HepG2 (cell line): ENCODE measurements at regions not wholly inside any gene's neighbourhood (a gene's known extent, or its start where the extent isn't known, plus 50 kb on each side); places are given as distances from the start of the nearest gene placed in this dataset.

ENCODE experiments used
- ATAC-seq: fragments of 200-7000 bp; cut with Tn5 transposase; 3 replicates; pipeline ENCODE4 v1.9.1; 2020; ENCODE audit warnings: mild to moderate bottlenecking, moderate library complexity
- BruUV-seq: library from RNA; stranded (reverse); fragments of 400-500 nt; replicated peaks from 2 replicates; lab custom pipeline; 2021; lab: Mats Ljungman, UMichigan
- CTCF ChIA-PET: fragments of 300-600 bp; formaldehyde crosslinking; extraction: SDS; loops from one replicate; lab custom pipeline; 2021; ENCODE audit warnings: low total read pairs, inconsistent platforms, low intra/inter-chr PET ratio; lab: Yijun Ruan, JAX
- POLR2A ChIA-PET: fragments of 350-600 bp; sonication (Branson Sonifier 250); formaldehyde crosslinking; loops from one replicate; lab custom pipeline; 2020; ENCODE audit warnings: antibody characterized with exemption, inconsistent platforms; lab: Yijun Ruan, JAX
- DNase-seq: peaks from one replicate; pipeline ENCODE4 v3.0.0-alpha.2; 2015; ENCODE audit warnings: low spot score
- FAIRE-seq: peaks from 3 replicates; lab custom pipeline; 2011; peaks lifted over from hg19 to GRCh38; lab: Jason Lieb, UNC
- H2AFZ ChIP-seq: one replicate; pipeline ENCODE4 v1.6.1; 2011; ENCODE audit warnings: low read length, inconsistent platforms
- H3K27ac ChIP-seq: fragments of 300-600 bp; 3 replicates; pipeline ENCODE4 v1.8.0; 2011; ENCODE audit warnings: mixed run types, mild to moderate bottlenecking, mixed read lengths, low read length, inconsistent platforms; ENCODE audit not compliant: insufficient read depth; ENCODE audit errors: extremely low read length
- H3K27me3 ChIP-seq, 2 experiments: fragments of 200-600 bp in 1 of 2; 2 replicates in 1 of 2; 3 replicates in 1 of 2; pipeline versions ENCODE4 v1.6.0 to v1.8.0; 2011; ENCODE audit warnings: low read length in 2 of 2, mild to moderate bottlenecking in 2 of 2, moderate library complexity in 2 of 2, inconsistent platforms in 1 of 2; ENCODE audit not compliant: insufficient read depth in 2 of 2, control insufficient read depth in 1 of 2
- H3K36me3 ChIP-seq, 2 experiments: fragments of 200-600 bp in 1 of 2; replicated peaks in 1 of 2; 2 replicates in 1 of 2; 3 replicates in 1 of 2; pipeline versions ENCODE4 v1.5.1 to v1.8.0; 2011; ENCODE audit warnings: low read length in 2 of 2, inconsistent platforms in 1 of 2; ENCODE audit not compliant: insufficient read depth in 2 of 2, control insufficient read depth in 1 of 2
- H3K4me1 ChIP-seq: 2 replicates; pipeline ENCODE4 v1.5.1; 2012; ENCODE audit warnings: low read length, inconsistent platforms; ENCODE audit not compliant: insufficient read depth
- H3K4me2 ChIP-seq: 2 replicates; pipeline ENCODE4 v1.6.0; 2011; ENCODE audit warnings: low read depth, low read length, inconsistent platforms
- H3K4me3 ChIP-seq, 3 experiments: fragments of 200-600 bp in 1 of 3; sonication (generic), shearing (Covaris generic) in 1 of 3; replicated peaks in 1 of 3; 2 replicates each; pipeline ENCODE4 v1.5.1; 2011 to 2016; ENCODE audit warnings: low read length in 3 of 3, inconsistent platforms in 2 of 3, low read depth in 2 of 3, mild to moderate bottlenecking in 2 of 3, control low read depth in 1 of 3, mixed read lengths in 1 of 3; ENCODE audit not compliant: insufficient read depth in 1 of 3
- H3K79me2 ChIP-seq: one replicate; pipeline ENCODE4 v1.6.1; 2011; ENCODE audit warnings: low read length, inconsistent platforms; ENCODE audit not compliant: insufficient read depth
- H3K9ac ChIP-seq: 2 replicates; pipeline ENCODE4 v1.6.0; 2011; ENCODE audit warnings: mild to moderate bottlenecking, low read depth, low read length, inconsistent platforms; ENCODE audit not compliant: insufficient read depth
- H3K9me3 ChIP-seq: 2 replicates; pipeline ENCODE4 v1.5.1; 2012; ENCODE audit warnings: mild to moderate bottlenecking, low read length
- H4K20me1 ChIP-seq: 2 replicates; pipeline ENCODE4 v1.6.0; 2011; ENCODE audit warnings: inconsistent platforms, mild to moderate bottlenecking, low read length, moderate library complexity; ENCODE audit not compliant: insufficient read depth
- AHDC1 ChIP-seq: sonication (generic); formaldehyde crosslinking; IDR thresholded peaks from 2 replicates; pipeline ENCODE4 v1.5.1; 2020; ENCODE audit warnings: mild to moderate bottlenecking, missing genetic modification reagents, borderline replicate concordance
- ATF2 ChIP-seq: sonication (generic); formaldehyde crosslinking; IDR thresholded peaks from 2 replicates; pipeline ENCODE4 v1.4.0; 2020; ENCODE audit warnings: missing genetic modification reagents
- CEBPZ ChIP-seq: IDR thresholded peaks from 2 replicates; pipeline ENCODE4 v1.6.1; 2012; ENCODE audit warnings: low read length, improper control_type of control experiment
- FIP1L1 ChIP-seq: fragments of 200-400 bp; formaldehyde crosslinking; IDR thresholded peaks from 2 replicates; pipeline ENCODE4 v1.6.1; 2018; ENCODE audit warnings: low read depth, mild to moderate bottlenecking, low read length, moderate library complexity, borderline replicate concordance; ENCODE audit not compliant: insufficient read depth
- HNRNPK ChIP-seq: fragments of 200-400 bp; formaldehyde crosslinking; IDR thresholded peaks from 2 replicates; pipeline ENCODE4 v1.6.1; 2018; ENCODE audit warnings: low read length, low read depth, moderate library complexity, mild to moderate bottlenecking; ENCODE audit not compliant: poor library complexity, severe bottlenecking
- PBX2 ChIP-seq: IDR thresholded peaks from 2 replicates; pipeline ENCODE4 v1.6.1; 2016; ENCODE audit warnings: control low read depth
- SKI ChIP-seq: fragments of 450-650 bp; IDR thresholded peaks from one replicate; pipeline ENCODE4 v1.6.1; 2018; ENCODE audit warnings: mild to moderate bottlenecking; ENCODE audit not compliant: partially characterized antibody
- ZNF484 ChIP-seq: sonication (generic); formaldehyde crosslinking; IDR thresholded peaks from 2 replicates; pipeline ENCODE4 v1.5.1; 2020; ENCODE audit warnings: mild to moderate bottlenecking, low read depth, missing genetic modification reagents, borderline replicate concordance
- ZNF547 ChIP-seq: sonication (generic); formaldehyde crosslinking; IDR thresholded peaks from 2 replicates; pipeline ENCODE4 v1.5.1; 2020; ENCODE audit warnings: mild to moderate bottlenecking, missing genetic modification reagents
- ZNF720 ChIP-seq: sonication (generic); formaldehyde crosslinking; IDR thresholded peaks from 2 replicates; pipeline ENCODE4 v1.4.0; 2020; ENCODE audit warnings: missing genetic modification reagents
- ZNF816 ChIP-seq: sonication (generic); formaldehyde crosslinking; IDR thresholded peaks from 2 replicates; pipeline ENCODE4 v1.8.0; 2022; ENCODE audit warnings: missing genetic modification reagents, mild to moderate bottlenecking, borderline replicate concordance
- ZNF891 ChIP-seq: sonication (generic); formaldehyde crosslinking; IDR thresholded peaks from 2 replicates; pipeline ENCODE4 v1.5.0; 2020; ENCODE audit warnings: mild to moderate bottlenecking, missing genetic modification reagents
- WGBS: methylation state at CpG from one replicate; pipeline ENCODE4 v1.1.6; 2017; ENCODE audit warnings: low lambda C conversion rate; 5-methylcytosine and 5-hydroxymethylcytosine counted together
- in situ Hi-C: cut with HindIII; loops from 2 replicates; pipeline ENCODE4 v1.10.0; 2017; ENCODE audit warnings: low pct_unique_long_range_greater_than_20kb; ENCODE audit not compliant: extremely low pct_ligation_motif_present
- intact Hi-C: fragments of 100-400 bp; cut with micrococcal nuclease; formaldehyde crosslinking; loops from one replicate; pipeline ENCODE4 v1.10.0; 2022; ENCODE audit not compliant: unreplicated experiment
- TF ChIP-seq, protein P1 (sequence below): sonication (generic); formaldehyde crosslinking; IDR thresholded peaks from 2 replicates; pipeline ENCODE4 v1.4.0; 2020; ENCODE audit warnings: mild to moderate bottlenecking, missing genetic modification reagents

DNA sequence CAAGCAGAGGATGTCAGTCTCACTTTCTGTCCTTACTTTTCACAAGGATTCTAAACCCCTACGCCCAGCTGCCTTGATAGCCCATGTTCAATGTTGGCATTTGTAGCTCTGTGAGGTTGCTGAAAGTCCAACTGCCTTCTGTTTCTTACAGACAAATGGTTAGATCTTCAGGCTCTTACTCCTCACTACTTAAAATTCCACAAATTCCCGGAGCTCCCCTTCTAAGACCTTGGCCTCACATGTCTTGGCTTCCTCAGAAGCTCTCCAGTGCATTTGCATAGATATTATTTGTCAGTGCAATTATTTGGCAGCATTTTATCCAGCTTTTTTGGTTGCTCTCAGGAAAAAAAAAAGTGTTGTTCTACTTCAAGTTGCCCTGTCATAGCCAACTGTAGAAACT lies 453.7 kb upstream of the CELF4 start:
- ChIA-PET POLR2A (no interaction called here), CTCF (no interaction called here)
- intact Hi-C loops = no loop called here
- FAIRE-seq (no peak), ATAC-seq (no peak), DNase-seq (no peak)
- no peaks in the 10 kb centered on the region for H3K79me2 ChIP-seq
- H3K9ac ChIP-seq = no peak overlapping the region
- H3K4me2 ChIP-seq = no peak overlapping the region
- no peak overlapping the region for H3K27ac ChIP-seq
- no peaks in the 10 kb centered on the region for H4K20me1 ChIP-seq
- no peaks in the 10 kb centered on the region for H3K9me3 ChIP-seq
- no peaks in the 10 kb centered on the region for H3K36me3 ChIP-seq
- no TSS peak for BruUV-seq
- WGBS = 3% methylated on average over 2 of the region's 2 CpGs
- no peaks in the 10 kb centered on the region for H3K27me3 ChIP-seq
- no peak overlapping the region for H3K4me3 ChIP-seq
- no peak overlapping the region for H2AFZ ChIP-seq
- no peaks in the 10 kb centered on the region for H3K4me1 ChIP-seq
- in situ Hi-C loops = no loop called here
- TF ChIP-seq, protein P1, sequence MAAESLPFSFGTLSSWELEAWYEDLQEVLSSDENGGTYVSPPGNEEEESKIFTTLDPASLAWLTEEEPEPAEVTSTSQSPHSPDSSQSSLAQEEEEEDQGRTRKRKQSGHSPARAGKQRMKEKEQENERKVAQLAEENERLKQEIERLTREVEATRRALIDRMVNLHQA (CRISPR knock-in tag) = no peak
- TF ChIP-seq PBX2 (CRISPR knock-in tag) (no peak), FIP1L1 (no peak), HNRNPK (no peak), SKI (no peak), ZNF891 (no peak), ZNF547 (CRISPR knock-in tag) (no peak), AHDC1 (CRISPR knock-in tag) (no peak), ZNF720 (CRISPR knock-in tag) (no peak), ATF2 (CRISPR knock-in tag) (no peak), ZNF484 (CRISPR knock-in tag) (no peak), CEBPZ (no peak), ZNF816 (CRISPR knock-in tag) (no peak)
